Stimulated activated CD4-positive, alpha-beta T cell treated with anti-CD3 and anti-CD28 coated beads, Interleukin-12 subunit alpha, Interleukin-12 subunit beta, amount 100 ng/mL, for 48 hours (primary cell): ENCODE measurements at regions not wholly inside any gene's neighbourhood (a gene's known extent, or its start where the extent isn't known, plus 50 kb on each side); places are given as distances from the start of the nearest gene placed in this dataset.
A peak's percentile ranks its signal among the peaks of the same experiment; 100 is the strongest.
"Not testable (repeated sequence)": the region's sequence is repeated elsewhere in the genome, so short reads cannot be mapped to it uniquely, and the experiment has no call there.

Source experiments
- DNase-seq, 3 donors: peaks; one replicate each; pipeline ENCODE4 v3.0.0-alpha.2; 2020; ENCODE audit warnings: low read depth in 2 of 3, low spot score in 1 of 3

GRCh38 chr2:238502088-238502810 lies 75.5 kb downstream of the ASB1 start:
- no peak for DNase-seq

- no peak for DNase-seq
These were observed 76.4 kb downstream of the ASB1 start for GRCh38 chr2:238502956-238503791.

- DNase-seq, result no peak
These were observed 77.6 kb downstream of the ASB1 start for GRCh38 chr2:238504181-238504931.

- DNase-seq, result no peak
These were observed 78.6 kb downstream of the ASB1 start for GRCh38 chr2:238505119-238505891.

- DNase-seq, result no peak
These were observed 79.2 kb downstream of the ASB1 start for GRCh38 chr2:238505892-238506280.

- DNase-seq, result no peak
These were observed 79.8 kb downstream of the ASB1 start for GRCh38 chr2:238506371-238507068.

GRCh38 chr2:238507836-238508235 lies 81.1 kb downstream of the ASB1 start:
- no peak for DNase-seq

- no peak for DNase-seq
These were observed 82.6 kb downstream of the ASB1 start for GRCh38 chr2:238509151-238509835.

GRCh38 chr2:238509903-238510302 lies 83.2 kb downstream of the ASB1 start:
- no peak for DNase-seq

GRCh38 chr2:238510911-238511613 lies 84.3 kb downstream of the ASB1 start:
- no peak for DNase-seq

GRCh38 chr2:238511614-238511950 lies 84.9 kb downstream of the ASB1 start:
- DNase-seq, result no peak

- no peak for DNase-seq
These were observed 85.6 kb downstream of the ASB1 start for GRCh38 chr2:238512247-238512867.

- DNase-seq, result peak in 2 of 3 donors; percentile 20 to 21
These were observed 86.6 kb downstream of the ASB1 start for GRCh38 chr2:238513346-238513745.

- DNase-seq, result not testable (repeated sequence)
These were observed 87.3 kb downstream of the ASB1 start for GRCh38 chr2:238514024-238514423.

GRCh38 chr2:238515377-238515776 lies 88.7 kb downstream of the ASB1 start:
- no peak for DNase-seq

- DNase-seq, result no peak
These were observed 90.5 kb downstream of the ASB1 start for GRCh38 chr2:238517209-238517608.

GRCh38 chr2:238518172-238518820 lies 91.6 kb downstream of the ASB1 start:
- no peak for DNase-seq

GRCh38 chr2:238518821-238519186 lies 92.1 kb downstream of the ASB1 start:
- DNase-seq, result no peak
